Neutrophil (primary cell): ENCODE measurements at regions not wholly inside any gene's neighbourhood (a gene's known extent, or its start where the extent isn't known, plus 50 kb on each side); places are given as distances from the start of the nearest gene placed in this dataset.

Source experiments
- H3K27ac ChIP-seq: fragments of 200-600 bp; sonication (generic); 2 replicates; pipeline ENCODE4 v1.5.1; 2016; ENCODE audit warnings: mild to moderate bottlenecking, moderate library complexity
- H3K27me3 ChIP-seq: fragments of 200-600 bp; sonication (generic); 2 replicates; pipeline ENCODE4 v1.6.0; 2016; ENCODE audit warnings: mild to moderate bottlenecking
- H3K36me3 ChIP-seq: fragments of 200-600 bp; sonication (generic); 2 replicates; pipeline ENCODE4 v1.5.1; 2017
- H3K4me1 ChIP-seq, 2 experiments: fragments of 200-600 bp in 1 of 2; sonication (generic) in 1 of 2; 1 replicate in 1 of 2; 2 replicates in 1 of 2; pipeline versions ENCODE4 v1.5.1 to v1.6.1; 2013 to 2016; ENCODE audit warnings: low read depth in 1 of 2, low read length in 1 of 2, mild to moderate bottlenecking in 1 of 2, moderate library complexity in 1 of 2; ENCODE audit not compliant: control insufficient read depth in 1 of 2, insufficient read depth in 1 of 2
- H3K4me3 ChIP-seq, 2 experiments: fragments of 200-600 bp in 1 of 2; sonication (generic) in 1 of 2; 1 replicate in 1 of 2; 2 replicates in 1 of 2; pipeline ENCODE4 v1.5.1; 2013 to 2016; ENCODE audit warnings: low read depth in 1 of 2, low read length in 1 of 2, mild to moderate bottlenecking in 1 of 2, moderate library complexity in 1 of 2
- H3K9me3 ChIP-seq: fragments of 200-600 bp; sonication (generic); 2 replicates; pipeline ENCODE4 v1.5.1; 2016
- TF ChIP-seq, protein P1 (sequence below): fragments of 200-600 bp; sonication (generic); IDR thresholded peaks from 2 replicates; pipeline ENCODE4 v1.5.1; 2016; ENCODE audit warnings: antibody characterized with exemption

GRCh38 chr20:24838546-24839535 is 110.2 kb upstream of the CST7 start:
- H3K27ac ChIP-seq: no peak overlapping the region
- H3K9me3 ChIP-seq: no peaks in the 10 kb centered on the region
- no peak overlapping the region for H3K4me3 ChIP-seq
- no peaks in the 10 kb centered on the region for H3K4me1 ChIP-seq
- H3K36me3 ChIP-seq: no peaks in the 10 kb centered on the region
- TF ChIP-seq, protein P1, sequence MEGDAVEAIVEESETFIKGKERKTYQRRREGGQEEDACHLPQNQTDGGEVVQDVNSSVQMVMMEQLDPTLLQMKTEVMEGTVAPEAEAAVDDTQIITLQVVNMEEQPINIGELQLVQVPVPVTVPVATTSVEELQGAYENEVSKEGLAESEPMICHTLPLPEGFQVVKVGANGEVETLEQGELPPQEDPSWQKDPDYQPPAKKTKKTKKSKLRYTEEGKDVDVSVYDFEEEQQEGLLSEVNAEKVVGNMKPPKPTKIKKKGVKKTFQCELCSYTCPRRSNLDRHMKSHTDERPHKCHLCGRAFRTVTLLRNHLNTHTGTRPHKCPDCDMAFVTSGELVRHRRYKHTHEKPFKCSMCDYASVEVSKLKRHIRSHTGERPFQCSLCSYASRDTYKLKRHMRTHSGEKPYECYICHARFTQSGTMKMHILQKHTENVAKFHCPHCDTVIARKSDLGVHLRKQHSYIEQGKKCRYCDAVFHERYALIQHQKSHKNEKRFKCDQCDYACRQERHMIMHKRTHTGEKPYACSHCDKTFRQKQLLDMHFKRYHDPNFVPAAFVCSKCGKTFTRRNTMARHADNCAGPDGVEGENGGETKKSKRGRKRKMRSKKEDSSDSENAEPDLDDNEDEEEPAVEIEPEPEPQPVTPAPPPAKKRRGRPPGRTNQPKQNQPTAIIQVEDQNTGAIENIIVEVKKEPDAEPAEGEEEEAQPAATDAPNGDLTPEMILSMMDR: no peak
- peaks cover 10% of the 10 kb centered on the region for H3K27me3 ChIP-seq

- TF ChIP-seq, protein P1: no peak
Measured at GRCh38 chr20:24840121-24840713, 108.9 kb upstream of the CST7 start.

GRCh38 chr20:24842274-24842917 is 106.7 kb upstream of the CST7 start:
- TF ChIP-seq, protein P1: no peak
- H3K9me3 ChIP-seq: no peaks in the 10 kb centered on the region
- H3K4me3 ChIP-seq: no peak overlapping the region
- peaks cover 10% of the 10 kb centered on the region for H3K27me3 ChIP-seq
- no peaks in the 10 kb centered on the region for H3K36me3 ChIP-seq
- no peaks in the 10 kb centered on the region for H3K4me1 ChIP-seq
- H3K27ac ChIP-seq: no peak overlapping the region

More at GRCh38 chr20:24840121-24840713, 108.9 kb upstream of the CST7 start:
- Histone ChIP-seq H3K9me3 (no peaks in the 10 kb centered on the region), H3K36me3 (no peaks in the 10 kb centered on the region), H3K4me3 (no peak overlapping the region), H3K27ac (no peak overlapping the region), H3K4me1 (no peaks in the 10 kb centered on the region), H3K27me3 (peaks cover 10% of the 10 kb centered on the region)

GRCh38 chr20:24842918-24843715 is 106.0 kb upstream of the CST7 start:
- H3K4me3 ChIP-seq: no peak overlapping the region

More at GRCh38 chr20:24842918-24843715, 106.0 kb upstream of the CST7 start:
- Histone ChIP-seq H3K27ac (no peak overlapping the region), H3K36me3 (no peaks in the 10 kb centered on the region), H3K9me3 (no peaks in the 10 kb centered on the region), H3K27me3 (peaks cover 10% of the 10 kb centered on the region), H3K4me1 (no peaks in the 10 kb centered on the region)
- TF ChIP-seq, protein P1: no peak
